Trophoblast cell (in vitro differentiated cells and primary cell): ENCODE measurements at regions not wholly inside any gene's neighbourhood (a gene's known extent, or its start where the extent isn't known, plus 50 kb on each side); places are given as distances from the start of the nearest gene placed in this dataset.

Experiments used
- DNase-seq, 2 donors: peaks; one replicate each; pipeline ENCODE4 v3.0.0-alpha.2; 2016
- H2AFZ ChIP-seq: 2 replicates; pipeline ENCODE4 v1.6.1; 2013; ENCODE audit warnings: low read length, moderate library complexity, mild to moderate bottlenecking; ENCODE audit not compliant: insufficient read depth, poor library complexity
- H2AK5ac ChIP-seq: 2 replicates; pipeline ENCODE4 v1.6.1; 2013; ENCODE audit warnings: mild to moderate bottlenecking, low read length
- H2BK120ac ChIP-seq: 2 replicates; pipeline ENCODE4 v1.6.1; 2013; ENCODE audit warnings: low read length, mild to moderate bottlenecking, moderate library complexity; ENCODE audit not compliant: insufficient read depth, poor library complexity
- H2BK12ac ChIP-seq: 2 replicates; pipeline ENCODE4 v1.6.1; 2013; ENCODE audit warnings: mild to moderate bottlenecking, low read length, moderate library complexity
- H2BK5ac ChIP-seq: 2 replicates; pipeline ENCODE4 v1.6.1; 2013; ENCODE audit warnings: low read length, low read depth, moderate library complexity, mild to moderate bottlenecking; ENCODE audit not compliant: poor library complexity
- H3K14ac ChIP-seq: 2 replicates; pipeline ENCODE4 v1.6.1; 2013; ENCODE audit warnings: mild to moderate bottlenecking, low read length
- H3K18ac ChIP-seq: 2 replicates; pipeline ENCODE4 v1.6.1; 2013; ENCODE audit warnings: mild to moderate bottlenecking, low read length
- H3K23ac ChIP-seq: 2 replicates; pipeline ENCODE4 v1.6.1; 2013; ENCODE audit warnings: low read length
- H3K27ac ChIP-seq: 2 replicates; pipeline ENCODE4 v1.5.1; 2013; ENCODE audit warnings: low read depth, mild to moderate bottlenecking, inconsistent platforms, low read length, moderate library complexity
- H3K27me3 ChIP-seq: 2 replicates; pipeline ENCODE4 v1.6.1; 2013; ENCODE audit warnings: inconsistent platforms, mild to moderate bottlenecking, low read length, moderate library complexity; ENCODE audit not compliant: insufficient read depth
- H3K36me3 ChIP-seq, 2 experiments: 1 replicate in 1 of 2; 2 replicates in 1 of 2; pipeline ENCODE4 v1.6.1; 2013; ENCODE audit warnings: low read length in 2 of 2, mild to moderate bottlenecking in 2 of 2, moderate library complexity in 1 of 2; ENCODE audit not compliant: insufficient read depth in 2 of 2, control insufficient read depth in 1 of 2
- H3K4ac ChIP-seq: 2 replicates; pipeline ENCODE4 v1.6.1; 2013; ENCODE audit warnings: low read depth, mild to moderate bottlenecking, low read length, moderate library complexity
- H3K4me1 ChIP-seq, 2 experiments: 1 replicate in 1 of 2; 2 replicates in 1 of 2; pipeline ENCODE4 v1.6.1; 2013; ENCODE audit warnings: low read length in 2 of 2, mild to moderate bottlenecking in 2 of 2, moderate library complexity in 1 of 2; ENCODE audit not compliant: insufficient read depth in 2 of 2, control insufficient read depth in 1 of 2
- H3K4me2 ChIP-seq: 2 replicates; pipeline ENCODE4 v1.6.1; 2013; ENCODE audit warnings: inconsistent platforms, mild to moderate bottlenecking, low read length, moderate library complexity
- H3K4me3 ChIP-seq: 2 replicates; pipeline ENCODE4 v1.5.1; 2013; ENCODE audit warnings: mild to moderate bottlenecking, low read depth, low read length, inconsistent platforms
- H3K79me1 ChIP-seq: one replicate; pipeline ENCODE4 v1.6.1; 2013; ENCODE audit warnings: low read length
- H3K79me2 ChIP-seq: 2 replicates; pipeline ENCODE4 v1.6.1; 2013; ENCODE audit warnings: low read length, mild to moderate bottlenecking; ENCODE audit not compliant: control insufficient read depth, insufficient read depth, poor library complexity
- H3K9ac ChIP-seq: 2 replicates; pipeline ENCODE4 v1.6.1; 2013; ENCODE audit warnings: mild to moderate bottlenecking, low read length
- H3K9me3 ChIP-seq: 2 replicates; pipeline ENCODE4 v1.6.1; 2013; ENCODE audit warnings: low read depth, mild to moderate bottlenecking, control low read depth, inconsistent platforms, low read length; ENCODE audit not compliant: insufficient read depth
- H4K12ac ChIP-seq: 2 replicates; pipeline ENCODE4 v1.6.1; 2013; ENCODE audit warnings: low read depth, mild to moderate bottlenecking, low read length, moderate library complexity
- H4K8ac ChIP-seq: 2 replicates; pipeline ENCODE4 v1.6.1; 2013; ENCODE audit warnings: low read depth, mild to moderate bottlenecking, low read length, moderate library complexity
- H4K91ac ChIP-seq: one replicate; pipeline ENCODE4 v1.6.1; 2013; ENCODE audit warnings: low read depth, mild to moderate bottlenecking, low read length, moderate library complexity
- WGBS: extraction: QIAGEN DNeasy Blood & Tissue Kit; methylation state at CpG from one replicate; pipeline ENCODE4 v1.1.7; 2013; ENCODE audit warnings: missing lambda C conversion rate; ENCODE audit not compliant: insufficient read length, insufficient coverage; ENCODE audit errors: extremely low coverage; 5-methylcytosine and 5-hydroxymethylcytosine counted together

- no CpG with 5 or more reads among the region's 3 CpGs for WGBS
- no peak overlapping the region for H3K14ac ChIP-seq
- no peak overlapping the region for H3K4me3 ChIP-seq
- no peak overlapping the region for H4K91ac ChIP-seq
- no peak overlapping the region for H2BK12ac ChIP-seq
- no peak overlapping the region for H3K23ac ChIP-seq
- DNase-seq = no peak
- H3K18ac ChIP-seq = no peak overlapping the region
- H3K36me3 ChIP-seq = no peaks in the 10 kb centered on the region
- H2AFZ ChIP-seq = no peak overlapping the region
- H3K9ac ChIP-seq = no peak overlapping the region
- no peak overlapping the region for H2AK5ac ChIP-seq
- no peak overlapping the region for H4K8ac ChIP-seq
- H2BK5ac ChIP-seq = no peak overlapping the region
- H4K12ac ChIP-seq = no peak overlapping the region
- H3K4me1 ChIP-seq = no peaks in the 10 kb centered on the region
- H3K79me1 ChIP-seq = no peaks in the 10 kb centered on the region
- no peaks in the 10 kb centered on the region for H3K9me3 ChIP-seq
- H3K4me2 ChIP-seq = no peak overlapping the region
- no peak overlapping the region for H2BK120ac ChIP-seq
- H3K79me2 ChIP-seq = no peaks in the 10 kb centered on the region
- H3K27me3 ChIP-seq = no peaks in the 10 kb centered on the region
- no peak overlapping the region for H3K4ac ChIP-seq
- no peak overlapping the region for H3K27ac ChIP-seq
Measured at GRCh38 chr1:147479864-147480564, 61.3 kb upstream of the BCL9 start.

- Histone ChIP-seq H3K23ac (no peak overlapping the region), H3K9me3 (no peaks in the 10 kb centered on the region), H3K27me3 (no peaks in the 10 kb centered on the region), H4K12ac (no peak overlapping the region), H3K4me3 (no peak overlapping the region), H3K14ac (no peak overlapping the region), H2BK12ac (no peak overlapping the region), H3K4me1 (no peaks in the 10 kb centered on the region), H2BK120ac (no peak overlapping the region), H2BK5ac (no peak overlapping the region), H3K27ac (no peak overlapping the region), H3K9ac (no peak overlapping the region), H3K18ac (no peak overlapping the region), H2AK5ac (no peak overlapping the region), H3K36me3 (no peaks in the 10 kb centered on the region), H2AFZ (no peak overlapping the region), H3K79me2 (no peaks in the 10 kb centered on the region), H4K8ac (no peak overlapping the region), H3K79me1 (no peaks in the 10 kb centered on the region), H3K4me2 (no peak overlapping the region), H4K91ac (no peak overlapping the region), H3K4ac (no peak overlapping the region)
- no CpG with 5 or more reads among the region's 2 CpGs for WGBS
- DNase-seq = no peak
Measured at GRCh38 chr1:147480565-147480935, 60.8 kb upstream of the BCL9 start.

GRCh38 chr1:147486876-147487656 lies 54.2 kb upstream of the BCL9 start:
- H3K4me3 ChIP-seq = no peak overlapping the region
- H2BK5ac ChIP-seq = no peak overlapping the region
- no peaks in the 10 kb centered on the region for H3K4me1 ChIP-seq
- H3K36me3 ChIP-seq = no peaks in the 10 kb centered on the region
- no peak overlapping the region for H2BK120ac ChIP-seq
- H3K23ac ChIP-seq = no peak overlapping the region
- H3K79me1 ChIP-seq = no peaks in the 10 kb centered on the region
- H3K4ac ChIP-seq = no peak overlapping the region
- H3K14ac ChIP-seq = no peak overlapping the region
- H3K27ac ChIP-seq = no peak overlapping the region
- no peak overlapping the region for H4K8ac ChIP-seq
- H3K79me2 ChIP-seq = no peaks in the 10 kb centered on the region
- H2BK12ac ChIP-seq = no peak overlapping the region
- no peaks in the 10 kb centered on the region for H3K9me3 ChIP-seq
- no peak overlapping the region for H3K18ac ChIP-seq
- no peak overlapping the region for H4K12ac ChIP-seq
- no peak overlapping the region for H2AFZ ChIP-seq
- H3K9ac ChIP-seq = no peak overlapping the region
- DNase-seq = peak; percentile 50 to 76
- no CpG with 5 or more reads among the region's 9 CpGs for WGBS
- no peak overlapping the region for H3K4me2 ChIP-seq
- H3K27me3 ChIP-seq = no peaks in the 10 kb centered on the region
- H4K91ac ChIP-seq = no peak overlapping the region
- H2AK5ac ChIP-seq = no peak overlapping the region

- WGBS = no CpG with 5 or more reads among the region's 2 CpGs
Measured at GRCh38 chr1:147491098-147491497, 50.2 kb upstream of the BCL9 start.

More at GRCh38 chr1:147491098-147491497, 50.2 kb upstream of the BCL9 start:
- Histone ChIP-seq H3K4me3 (no peak overlapping the region), H4K8ac (no peak overlapping the region), H4K91ac (no peak overlapping the region), H2BK5ac (no peak overlapping the region), H3K23ac (no peak overlapping the region), H3K14ac (no peak overlapping the region), H3K79me2 (no peaks in the 10 kb centered on the region), H2BK12ac (no peak overlapping the region), H3K36me3 (no peaks in the 10 kb centered on the region), H3K4me1 (no peaks in the 10 kb centered on the region), H3K27ac (no peak overlapping the region), H3K18ac (no peak overlapping the region), H2AK5ac (no peak overlapping the region), H3K4me2 (no peak overlapping the region), H3K79me1 (no peaks in the 10 kb centered on the region), H2AFZ (no peak overlapping the region), H2BK120ac (no peak overlapping the region), H3K27me3 (no peaks in the 10 kb centered on the region), H4K12ac (no peak overlapping the region), H3K9ac (no peak overlapping the region), H3K4ac (no peak overlapping the region), H3K9me3 (no peaks in the 10 kb centered on the region)
- DNase-seq = no peak
